MV-4-11 (cell line): ENCODE measurements at regions not wholly inside any gene's neighbourhood (a gene's known extent, or its start where the extent isn't known, plus 50 kb on each side); places are given as distances from the start of the nearest gene placed in this dataset.
A peak's percentile ranks its signal among the peaks of the same experiment; 100 is the strongest.
"Not testable (repeated sequence)": the region's sequence is repeated elsewhere in the genome, so short reads cannot be mapped to it uniquely, and the experiment has no call there.

Experiments
- DNase-seq: peaks from one replicate; lab custom pipeline; 2025; lab: John Stamatoyannopoulos, UW

DNA sequence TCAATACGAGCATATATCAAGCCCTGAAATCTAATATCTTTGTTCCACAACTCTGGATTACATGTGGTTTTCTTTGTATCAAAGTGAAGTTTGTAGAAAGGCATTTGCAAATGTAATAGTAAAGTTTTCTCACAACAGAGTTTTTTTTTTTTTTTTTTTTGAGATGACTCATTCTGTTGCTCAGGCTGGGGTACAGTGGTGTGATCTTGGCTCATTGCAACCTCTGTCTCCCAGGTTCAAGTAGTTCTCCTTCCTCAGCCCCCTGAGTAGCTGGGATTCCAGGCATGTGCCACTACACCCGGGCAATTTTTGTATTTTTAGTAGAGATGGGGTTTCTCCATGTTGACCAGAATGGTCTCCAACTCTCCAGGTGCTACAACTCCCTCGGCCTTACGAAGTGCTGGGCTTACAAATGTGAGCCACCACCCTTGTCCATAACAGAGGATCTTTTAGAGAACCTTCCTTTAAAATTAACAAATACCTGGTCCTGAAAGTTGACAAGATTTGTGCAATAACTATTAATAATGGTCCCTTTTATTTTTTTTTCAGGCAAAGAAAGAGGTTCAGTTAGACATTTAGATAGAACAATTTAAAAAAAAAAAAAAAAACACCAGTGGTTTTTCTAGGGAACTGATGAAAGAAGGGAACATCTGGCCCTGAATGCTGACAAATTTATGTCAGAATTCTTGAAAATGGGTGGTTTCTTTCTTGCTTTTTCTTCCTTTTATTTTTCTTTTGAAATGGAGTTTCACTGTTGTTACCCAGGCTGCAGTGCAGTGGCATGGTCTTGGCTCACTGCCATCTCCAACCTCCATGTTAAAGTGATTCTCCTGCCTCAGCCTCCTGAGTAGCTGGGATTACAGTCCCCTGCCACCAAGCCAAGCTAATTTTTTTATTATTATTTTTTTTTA lies 278.5 kb downstream of the RPS4Y2 start:
- peak; percentile 80 for DNase-seq

GRCh38 chrY:21037398-21037797 lies 281.5 kb downstream of the RPS4Y2 start:
- DNase-seq: not testable (repeated sequence)

- DNase-seq: no peak
Observed at GRCh38 chrY:21039811-21040210, 283.9 kb downstream of the RPS4Y2 start.

DNA sequence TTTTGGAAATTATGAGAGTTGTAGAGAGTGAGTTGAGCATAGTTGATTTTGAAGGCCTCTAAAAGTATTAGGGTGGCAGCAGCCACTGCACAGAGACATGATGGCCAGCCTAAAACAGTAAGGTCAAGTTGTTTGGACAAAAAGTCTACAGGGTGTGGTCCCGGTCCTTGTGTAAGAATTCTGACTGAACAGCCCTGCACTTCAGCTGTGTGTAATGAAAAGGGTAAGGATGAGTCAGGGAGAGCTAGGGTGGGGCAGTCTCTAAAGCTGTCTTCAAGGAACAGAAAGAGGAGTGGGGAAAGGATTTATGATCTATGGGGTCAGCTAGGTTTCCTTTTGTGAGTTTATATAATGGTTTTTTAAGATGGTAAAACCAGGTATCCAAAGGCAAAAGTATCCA lies 284.8 kb downstream of the RPS4Y2 start:
- not testable (repeated sequence) for DNase-seq

DNA sequence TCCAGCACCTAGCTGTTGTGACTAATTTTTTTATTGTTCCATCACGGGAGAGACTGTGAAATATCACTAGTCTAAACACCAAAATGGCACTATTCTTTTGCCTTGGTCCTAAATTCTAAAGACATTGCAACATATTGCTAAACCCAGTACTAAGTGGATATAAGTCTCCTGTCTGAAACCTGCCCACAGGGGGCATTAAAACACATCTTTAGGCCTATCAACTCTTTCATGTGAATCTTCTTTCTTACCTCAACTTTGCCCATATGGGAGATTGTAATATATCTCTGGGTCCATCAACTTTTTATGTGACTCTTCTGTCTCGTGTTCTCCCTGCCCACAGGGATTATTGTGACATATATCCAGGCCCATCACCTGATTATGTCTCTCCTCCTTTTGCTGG lies 317.2 kb downstream of the RPS4Y2 start:
- DNase-seq: peak; percentile 18

DNA sequence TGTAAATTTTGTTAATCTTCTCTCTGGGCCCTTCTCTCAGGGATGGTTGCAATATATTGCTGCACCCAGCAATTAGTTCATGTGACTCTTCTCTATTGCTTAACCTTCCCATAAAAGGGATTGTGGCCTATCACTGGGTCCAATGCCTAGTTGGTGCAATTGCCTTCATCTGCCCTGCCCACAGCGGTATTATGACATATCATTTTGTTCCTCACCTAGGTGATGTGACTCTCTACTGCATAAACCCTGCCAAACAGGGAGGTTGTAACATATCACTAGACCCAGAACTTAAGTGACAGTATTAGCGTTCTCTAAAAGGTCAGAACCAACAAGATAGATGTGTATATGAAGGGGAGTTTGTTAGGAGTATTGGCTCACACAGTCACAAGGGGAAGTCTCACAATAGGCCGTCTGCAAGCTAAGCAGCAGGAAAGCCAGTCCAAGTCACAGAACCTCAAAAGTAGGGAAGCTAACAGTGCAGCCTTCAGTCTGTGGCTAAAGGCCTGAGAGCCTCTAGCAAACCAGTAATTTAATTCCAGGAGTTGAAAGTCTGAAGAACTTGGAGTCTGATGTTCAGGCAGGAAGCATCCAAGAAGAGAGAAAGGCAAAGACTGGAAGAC lies 317.8 kb downstream of the RPS4Y2 start:
- peak; percentile 77 for DNase-seq

GRCh38 chrY:21075658-21076057 lies 319.8 kb downstream of the RPS4Y2 start:
- DNase-seq: no peak

DNA sequence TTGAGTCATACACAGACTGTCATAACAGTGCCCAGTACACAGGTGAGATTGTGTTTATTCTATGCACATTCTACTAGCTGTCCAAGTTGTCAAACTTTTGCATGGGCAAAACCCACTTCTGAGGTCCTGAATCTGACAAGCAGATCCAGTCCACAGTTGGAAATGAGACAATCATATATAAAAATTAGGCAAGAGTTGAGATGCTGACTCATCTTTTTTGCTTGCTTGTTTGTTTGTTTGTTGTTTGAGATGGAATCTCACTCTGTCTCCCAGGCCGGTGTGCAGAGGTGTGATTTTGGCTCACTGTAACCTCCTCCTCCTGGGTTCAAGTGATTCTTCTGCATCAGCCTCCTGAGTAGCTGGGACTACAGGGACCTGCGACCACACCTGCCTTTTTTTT lies 323.8 kb downstream of the RPS4Y2 start:
- no peak for DNase-seq

DNA sequence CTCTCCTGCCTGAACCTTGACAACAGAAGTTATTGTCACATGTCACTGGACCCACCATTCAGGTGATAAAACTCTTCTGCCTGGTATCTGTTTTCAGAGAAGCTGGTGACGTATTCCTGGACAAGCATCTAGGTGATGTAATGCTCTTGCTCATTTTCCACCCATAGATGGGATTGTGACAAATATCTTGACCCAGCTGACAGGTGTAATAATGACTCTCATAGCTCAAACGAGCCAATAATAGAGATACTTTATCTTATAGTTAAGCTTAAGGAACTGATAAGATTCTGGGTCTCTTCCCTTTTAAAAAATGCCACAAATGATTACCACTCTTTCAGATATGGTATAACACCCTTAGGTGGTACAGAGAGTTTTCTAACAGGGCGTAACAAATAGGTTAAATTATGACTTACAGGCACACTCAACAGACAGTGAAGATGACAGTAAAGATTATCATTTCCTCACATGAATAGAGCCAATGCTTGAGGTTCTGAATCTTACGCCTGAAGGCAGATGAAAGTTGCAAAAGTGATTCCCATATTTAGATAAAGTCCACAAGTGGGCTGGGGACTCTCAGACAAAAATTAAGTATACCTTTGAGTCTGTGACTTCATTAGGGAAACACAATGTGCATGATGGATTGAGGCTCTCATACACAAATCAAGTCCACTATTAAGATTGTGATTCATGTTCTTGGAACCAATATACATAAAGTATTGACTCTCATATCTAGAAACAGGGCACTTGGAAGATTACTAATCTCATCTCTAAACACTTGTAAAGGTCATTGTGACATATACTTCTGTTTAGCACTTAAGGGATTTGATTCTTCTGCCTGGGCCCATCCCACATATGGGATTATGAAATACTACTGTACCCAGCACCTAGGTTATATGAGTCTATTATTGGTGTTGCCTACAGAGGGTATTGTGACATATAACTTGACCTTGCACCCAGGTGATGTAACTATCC lies 326.0 kb downstream of the RPS4Y2 start:
- DNase-seq: no peak

GRCh38 chrY:21082639-21083038 lies 326.7 kb downstream of the RPS4Y2 start:
- DNase-seq: no peak

DNA sequence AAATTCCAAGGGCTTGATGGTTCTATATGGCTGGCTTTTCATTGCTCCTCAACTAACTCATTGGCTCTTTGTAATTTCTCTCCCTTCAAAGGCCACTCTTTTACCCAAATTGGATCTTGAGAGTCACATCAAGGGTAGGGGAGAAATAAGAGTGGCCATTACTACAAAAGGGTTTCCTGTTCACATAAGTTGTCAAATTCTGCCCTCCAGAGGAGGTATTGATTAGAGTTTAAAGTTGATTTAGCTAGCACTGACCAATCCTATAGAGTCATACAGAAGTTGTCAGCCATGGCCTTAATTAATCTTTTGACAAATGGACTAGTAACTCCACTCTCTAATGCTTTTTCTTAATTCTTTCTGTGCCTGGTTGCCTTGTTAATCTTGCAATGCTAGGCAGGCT lies 336.0 kb downstream of the RPS4Y2 start:
- DNase-seq: peak; percentile 21

DNA sequence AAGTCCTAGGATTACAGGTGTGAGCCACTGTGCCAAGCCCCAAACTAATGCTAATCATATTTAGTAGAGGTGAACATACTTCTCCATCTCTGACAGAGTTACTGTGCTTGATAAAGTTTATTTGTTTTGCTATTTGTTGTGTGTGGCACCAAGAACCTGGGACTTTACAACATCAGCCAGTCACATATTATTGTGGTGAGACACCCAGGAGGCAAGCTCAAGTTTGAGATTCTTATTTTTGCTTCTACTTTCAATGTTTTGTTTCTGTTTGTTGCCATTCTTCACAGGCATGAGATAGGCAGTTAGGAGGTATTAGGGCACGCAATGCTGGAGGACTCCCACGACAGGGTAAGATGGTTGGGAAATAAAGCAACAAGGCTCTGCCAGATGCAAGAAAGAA lies 346.6 kb downstream of the RPS4Y2 start:
- peak; percentile 54 for DNase-seq

DNA sequence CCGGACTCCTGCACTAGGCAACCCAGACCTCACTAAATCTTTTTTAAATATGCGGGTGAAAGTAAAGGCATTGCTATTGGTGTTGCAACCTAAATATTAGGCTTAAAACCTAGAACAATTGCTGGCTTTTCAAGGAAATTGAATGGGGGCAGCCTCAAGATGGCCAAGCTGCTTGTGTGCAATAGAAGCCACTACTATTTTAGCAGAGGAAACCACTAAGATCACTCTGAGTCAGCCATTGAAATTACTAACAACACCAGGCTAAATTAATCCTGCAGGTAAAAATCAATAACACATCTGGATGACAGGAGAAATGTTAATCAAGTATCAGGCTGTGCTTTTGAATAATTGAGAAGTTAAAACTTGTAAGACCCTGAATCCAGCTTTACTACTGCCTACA lies 348.0 kb downstream of the RPS4Y2 start:
- DNase-seq: peak; percentile 57

- DNase-seq: no peak
Observed at GRCh38 chrY:21105529-21105928, 349.6 kb downstream of the RPS4Y2 start.

- no peak for DNase-seq
Observed at GRCh38 chrY:21111313-21111712, 355.4 kb downstream of the RPS4Y2 start.

DNA sequence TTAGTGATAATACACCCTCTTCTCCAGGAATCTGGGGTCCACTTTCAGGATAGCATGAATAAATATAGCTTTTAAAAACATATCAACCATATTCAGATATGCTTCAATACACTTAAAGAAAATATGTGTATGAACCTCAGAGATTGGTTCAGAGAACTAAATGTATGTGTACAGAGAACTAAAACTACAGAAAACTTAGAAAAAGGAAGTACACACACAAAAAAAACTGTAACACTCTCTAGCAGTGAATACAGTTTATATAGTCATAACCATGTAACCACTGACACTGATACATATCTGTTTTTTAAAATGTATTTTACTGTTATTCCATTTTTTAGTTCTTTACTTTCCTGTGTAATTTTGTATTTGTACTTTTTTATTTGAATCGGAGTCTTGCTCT lies 365.2 kb downstream of the RPS4Y2 start:
- peak; percentile 57 for DNase-seq

GRCh38 chrY:21135591-21135990 lies 375.5 kb upstream of the RBMY1B start:
- no peak for DNase-seq

DNA sequence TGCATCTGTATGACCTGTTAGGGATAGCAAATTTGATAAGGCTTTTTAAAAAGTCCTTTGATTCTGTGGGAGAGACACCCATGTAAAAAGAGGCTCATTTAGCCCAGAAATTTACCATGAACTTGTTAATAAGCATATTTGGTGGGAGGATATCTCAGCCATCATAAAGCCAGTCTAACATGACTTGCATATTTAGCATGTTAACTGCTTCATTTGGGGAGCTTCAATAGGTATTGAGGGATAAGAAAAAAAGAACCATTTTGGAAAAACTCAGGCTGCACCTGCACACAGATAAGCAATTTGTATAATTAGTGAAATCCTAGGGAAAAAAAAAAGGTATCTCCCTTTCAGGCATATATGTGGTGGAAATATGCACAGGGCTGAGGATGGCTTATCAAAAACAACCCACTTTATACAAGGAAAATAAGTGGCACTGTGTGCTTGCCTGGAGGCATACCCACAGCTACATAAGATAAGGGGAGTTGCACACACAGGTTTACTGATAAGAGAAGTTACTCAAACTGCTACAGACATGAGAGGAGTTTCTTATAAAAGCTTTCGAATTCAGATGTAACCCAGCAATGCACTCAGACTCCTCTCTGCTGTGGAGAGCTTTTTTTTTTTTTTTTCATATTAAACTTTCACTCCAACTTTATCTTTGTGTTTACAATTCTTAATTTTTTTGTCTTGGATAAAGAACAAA lies 372.9 kb upstream of the RBMY1B start:
- no peak for DNase-seq

- DNase-seq: no peak
Observed at GRCh38 chrY:21146331-21146730, 364.8 kb upstream of the RBMY1B start.

DNA sequence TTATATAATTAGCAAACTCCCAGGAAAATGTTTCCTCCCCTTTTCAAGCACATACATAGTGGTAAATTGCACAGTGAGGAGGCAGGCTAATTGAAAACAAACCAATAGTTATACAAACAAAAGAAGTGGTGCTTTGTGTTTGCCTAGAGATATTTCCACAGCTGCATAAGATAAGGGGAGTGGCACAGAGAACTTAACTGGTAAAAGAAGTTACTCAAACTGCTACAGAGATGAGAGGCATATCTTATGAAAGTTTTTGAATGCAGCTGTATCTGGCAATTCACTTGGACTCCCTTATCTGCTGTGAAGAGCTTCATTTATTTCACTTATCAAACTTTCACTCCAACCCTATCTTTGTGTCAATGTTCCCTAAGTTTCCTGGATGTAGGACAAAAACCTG lies 361.2 kb upstream of the RBMY1B start:
- DNase-seq: no peak

GRCh38 chrY:21169821-21170220 lies 341.3 kb upstream of the RBMY1B start:
- DNase-seq: peak; percentile 23
